ENCODE measurements at regions not wholly inside any gene's neighbourhood (a gene's known extent, or its start where the extent isn't known, plus 50 kb on each side); places are given as distances from the start of the nearest gene placed in this dataset.

GRCh38 chr5:42888771-42889170 lies 77.1 kb upstream of the SELENOP start:
- Mint-ChIP-seq H3K9me3 (no peaks in the 10 kb centered on the region), H3K27ac (ENCODE audit: unreplicated experiment) (no peak overlapping the region), H3K27me3 (ENCODE audit: low read depth) (peaks cover 25% of the 10 kb centered on the region), H3K4me1 (no peaks in the 10 kb centered on the region), H3K36me3 (ENCODE audit: low read depth) (no peaks in the 10 kb centered on the region), H3K4me3 (no peak overlapping the region)
- TF ChIP-seq CTCF (conservative IDR thresholded peaks at IDR 0.05), result no peak
- no peak for DNase-seq (ENCODE audit: low read depth, low spot score)

- no peak overlapping the region for H3K27ac Mint-ChIP-seq (ENCODE audit: unreplicated experiment)
- no peaks in the 10 kb centered on the region for H3K4me1 Mint-ChIP-seq
- H3K27me3 Mint-ChIP-seq (ENCODE audit: low read depth), result peaks cover 24% of the 10 kb centered on the region
- H3K4me3 Mint-ChIP-seq, result no peak overlapping the region
- TF ChIP-seq CTCF (conservative IDR thresholded peaks at IDR 0.05), result no peak
- no peaks in the 10 kb centered on the region for H3K36me3 Mint-ChIP-seq (ENCODE audit: low read depth)
- DNase-seq (ENCODE audit: low read depth, low spot score), result no peak
- H3K9me3 Mint-ChIP-seq, result no peaks in the 10 kb centered on the region
Observed at GRCh38 chr5:42887575-42887974, 75.9 kb upstream of the SELENOP start.

GRCh38 chr5:42887097-42887496 lies 75.4 kb upstream of the SELENOP start:
- Mint-ChIP-seq H3K27ac (ENCODE audit: unreplicated experiment) (no peak overlapping the region), H3K36me3 (ENCODE audit: low read depth) (no peaks in the 10 kb centered on the region), H3K9me3 (no peaks in the 10 kb centered on the region), H3K27me3 (ENCODE audit: low read depth) (peaks cover 21% of the 10 kb centered on the region), H3K4me3 (no peak overlapping the region), H3K4me1 (no peaks in the 10 kb centered on the region)
- no peak for DNase-seq (ENCODE audit: low read depth, low spot score)
- TF ChIP-seq CTCF (conservative IDR thresholded peaks at IDR 0.05), result no peak

- Mint-ChIP-seq H3K4me1 (no peaks in the 10 kb centered on the region), H3K36me3 (ENCODE audit: low read depth) (no peaks in the 10 kb centered on the region), H3K27me3 (ENCODE audit: low read depth) (peaks cover 18% of the 10 kb centered on the region)
Observed at GRCh38 chr5:42886635-42887034, 74.9 kb upstream of the SELENOP start.

GRCh38 chr5:42884326-42884725 lies 72.6 kb upstream of the SELENOP start:
- H3K4me1 Mint-ChIP-seq, result no peaks in the 10 kb centered on the region
- no peak overlapping the region for H3K4me3 Mint-ChIP-seq
- no peak for DNase-seq (ENCODE audit: low read depth, low spot score)
- no peaks in the 10 kb centered on the region for H3K9me3 Mint-ChIP-seq
- H3K27me3 Mint-ChIP-seq (ENCODE audit: low read depth), result peaks cover 7% of the 10 kb centered on the region
- TF ChIP-seq CTCF (conservative IDR thresholded peaks at IDR 0.05), result no peak
- no peaks in the 10 kb centered on the region for H3K36me3 Mint-ChIP-seq (ENCODE audit: low read depth)
- no peak overlapping the region for H3K27ac Mint-ChIP-seq (ENCODE audit: unreplicated experiment)

More at GRCh38 chr5:42886635-42887034, 74.9 kb upstream of the SELENOP start:
- no peaks in the 10 kb centered on the region for H3K9me3 Mint-ChIP-seq
- no peak for TF ChIP-seq CTCF (conservative IDR thresholded peaks at IDR 0.05)
- no peak for DNase-seq (ENCODE audit: low read depth, low spot score)
- no peak overlapping the region for H3K4me3 Mint-ChIP-seq
- H3K27ac Mint-ChIP-seq (ENCODE audit: unreplicated experiment), result no peak overlapping the region

All from neural crest cell (in vitro differentiated cells).